ENCODE measurements at regions not wholly inside any gene's neighbourhood (a gene's known extent, or its start where the extent isn't known, plus 50 kb on each side); places are given as distances from the start of the nearest gene placed in this dataset.

DNA sequence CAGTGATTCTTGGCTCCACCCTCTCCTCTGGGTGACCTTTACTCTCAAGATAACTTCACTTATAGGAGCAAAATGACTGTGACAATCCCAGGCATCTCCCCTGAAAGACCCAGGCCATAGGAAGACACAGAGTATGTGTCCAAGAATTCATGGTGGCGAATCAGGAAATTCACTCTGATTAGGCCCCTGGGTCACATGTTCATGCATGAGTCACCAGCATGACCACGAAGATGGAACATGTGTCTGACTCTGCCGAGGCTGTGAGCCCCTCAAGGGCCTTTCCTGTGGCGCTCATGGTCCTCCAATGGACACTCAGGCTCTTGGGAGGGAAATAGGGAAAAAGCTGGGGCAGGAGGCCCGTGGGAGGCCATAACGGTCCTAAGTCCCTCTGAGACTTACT lies 74.0 kb upstream of the TEX51 start:
- Histone ChIP-seq H3K27ac (no peak overlapping the region), H3K27me3 (no peaks in the 10 kb centered on the region), H3K4me3 (no peak overlapping the region), H3K36me3 (replicated peaks in 1 of 2) (no peaks in the 10 kb centered on the region), H3K4me1 (replicated peaks in 1 of 2) (no peaks in the 10 kb centered on the region), H3K9me3 (replicated peaks in 1 of 3) (no peaks in the 10 kb centered on the region)
- no peak for DNase-seq
- intact Hi-C loops (cut with DNase I) = no loop called here
- TF ChIP-seq, protein P1, sequence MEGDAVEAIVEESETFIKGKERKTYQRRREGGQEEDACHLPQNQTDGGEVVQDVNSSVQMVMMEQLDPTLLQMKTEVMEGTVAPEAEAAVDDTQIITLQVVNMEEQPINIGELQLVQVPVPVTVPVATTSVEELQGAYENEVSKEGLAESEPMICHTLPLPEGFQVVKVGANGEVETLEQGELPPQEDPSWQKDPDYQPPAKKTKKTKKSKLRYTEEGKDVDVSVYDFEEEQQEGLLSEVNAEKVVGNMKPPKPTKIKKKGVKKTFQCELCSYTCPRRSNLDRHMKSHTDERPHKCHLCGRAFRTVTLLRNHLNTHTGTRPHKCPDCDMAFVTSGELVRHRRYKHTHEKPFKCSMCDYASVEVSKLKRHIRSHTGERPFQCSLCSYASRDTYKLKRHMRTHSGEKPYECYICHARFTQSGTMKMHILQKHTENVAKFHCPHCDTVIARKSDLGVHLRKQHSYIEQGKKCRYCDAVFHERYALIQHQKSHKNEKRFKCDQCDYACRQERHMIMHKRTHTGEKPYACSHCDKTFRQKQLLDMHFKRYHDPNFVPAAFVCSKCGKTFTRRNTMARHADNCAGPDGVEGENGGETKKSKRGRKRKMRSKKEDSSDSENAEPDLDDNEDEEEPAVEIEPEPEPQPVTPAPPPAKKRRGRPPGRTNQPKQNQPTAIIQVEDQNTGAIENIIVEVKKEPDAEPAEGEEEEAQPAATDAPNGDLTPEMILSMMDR (IDR thresholded peaks at IDR 0.05) = no peak
- no peak for TF ChIP-seq POLR2A (IDR thresholded peaks at IDR 0.05)
- WGBS, 4 donors = 69 to 77% (median 74%) methylated on average over 6 of the region's 6 CpGs

DNA sequence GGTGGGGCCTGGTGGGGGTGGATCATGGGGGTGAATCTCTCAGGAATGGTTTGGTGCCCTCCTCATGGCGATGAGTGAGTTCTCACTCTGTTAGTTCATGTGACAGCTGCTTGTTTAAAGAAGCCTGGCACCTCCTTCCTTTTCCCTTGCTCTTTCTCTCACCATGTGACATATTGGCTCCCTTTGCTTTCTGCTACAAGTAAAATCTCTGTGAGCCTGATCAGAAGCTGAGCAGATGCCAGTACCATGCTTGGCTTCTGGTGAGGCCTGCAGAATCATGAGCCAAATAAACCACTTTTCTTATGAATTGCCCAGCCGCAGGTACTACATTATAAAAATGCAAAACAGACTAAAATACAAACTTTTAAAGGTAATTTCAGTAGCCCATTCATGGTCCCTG lies 73.4 kb upstream of the TEX51 start:
- intact Hi-C loops (cut with DNase I) = no loop called here
- TF ChIP-seq, protein P1 (IDR thresholded peaks at IDR 0.05) = no peak
- TF ChIP-seq POLR2A (IDR thresholded peaks at IDR 0.05) = no peak
- no peak for DNase-seq
- no peaks in the 10 kb centered on the region for H3K27me3 ChIP-seq
- no peaks in the 10 kb centered on the region for H3K36me3 ChIP-seq (replicated peaks in 1 of 2)
- whole genome bisulfite sequencing, 4 donors = 72 to 96% (median 87%) methylated on average over 2 of the region's 2 CpGs
- no peaks in the 10 kb centered on the region for H3K9me3 ChIP-seq (replicated peaks in 1 of 3)
- no peak overlapping the region for H3K27ac ChIP-seq
- no peaks in the 10 kb centered on the region for H3K4me1 ChIP-seq (replicated peaks in 1 of 2)
- H3K4me3 ChIP-seq = no peak overlapping the region

DNA sequence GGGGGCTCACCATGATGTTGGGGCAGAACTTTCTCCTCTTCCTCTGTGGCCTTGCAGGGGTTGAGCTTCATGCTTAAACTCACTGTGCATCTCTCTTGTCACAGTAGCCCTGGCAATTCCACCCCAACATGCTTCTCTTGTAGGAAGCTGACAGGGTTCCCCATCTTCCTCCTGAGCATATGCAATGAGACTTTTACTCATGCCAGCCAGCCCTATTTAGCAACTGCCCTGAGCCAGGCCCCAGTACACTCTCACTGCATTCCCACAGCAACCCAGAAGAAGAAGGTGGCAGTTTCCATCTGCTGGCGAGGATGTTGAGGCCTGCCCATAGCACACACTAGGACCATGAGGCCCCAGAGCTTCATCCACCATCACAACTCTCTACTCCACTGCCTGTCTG lies 72.2 kb upstream of the TEX51 start:
- Histone ChIP-seq H3K36me3 (replicated peaks in 1 of 2) (no peaks in the 10 kb centered on the region), H3K9me3 (replicated peaks in 1 of 3) (no peaks in the 10 kb centered on the region), H3K4me3 (no peak overlapping the region), H3K27me3 (no peaks in the 10 kb centered on the region), H3K27ac (no peak overlapping the region), H3K4me1 (replicated peaks in 1 of 2) (no peaks in the 10 kb centered on the region)
- intact Hi-C loops (cut with DNase I) = no loop called here
- no peak for DNase-seq
- TF ChIP-seq, protein P1 (IDR thresholded peaks at IDR 0.05) = no peak
- no peak for TF ChIP-seq POLR2A (IDR thresholded peaks at IDR 0.05)
- WGBS, 4 donors = 75 to 100% (median 86%) methylated on average over 1 of the region's 1 CpG

DNA sequence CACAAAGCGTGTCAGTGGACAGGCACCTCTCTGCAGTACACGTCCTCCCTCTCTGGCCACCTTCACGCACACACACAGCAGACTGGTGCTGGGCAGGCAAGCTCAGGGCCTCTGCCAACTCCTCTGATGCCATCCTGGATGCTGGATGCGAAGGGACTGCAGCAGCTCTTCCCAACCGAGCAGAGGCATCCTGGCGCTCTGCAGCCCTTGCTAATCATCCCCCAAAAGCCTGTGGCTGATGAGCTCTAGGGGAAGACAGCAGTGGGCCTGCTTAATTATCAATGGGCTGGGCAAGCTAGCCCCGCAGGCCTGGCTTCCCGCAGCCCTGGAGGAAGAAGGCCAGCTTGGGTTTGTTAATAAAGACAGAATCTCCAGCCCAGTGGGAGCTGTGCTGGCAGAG lies 71.3 kb upstream of the TEX51 start:
- no peak for TF ChIP-seq POLR2A (IDR thresholded peaks at IDR 0.05)
- TF ChIP-seq, protein P1 (IDR thresholded peaks at IDR 0.05) = no peak
- Histone ChIP-seq H3K4me1 (replicated peaks in 1 of 2) (no peaks in the 10 kb centered on the region), H3K4me3 (no peak overlapping the region), H3K9me3 (replicated peaks in 1 of 3) (no peaks in the 10 kb centered on the region), H3K36me3 (replicated peaks in 1 of 2) (no peaks in the 10 kb centered on the region), H3K27ac (no peak overlapping the region), H3K27me3 (no peaks in the 10 kb centered on the region)
- 47 to 81% (median 77%) methylated on average over 4 to 8 of the region's 8 CpGs for WGBS, 4 donors
- DNase-seq = no peak
- intact Hi-C loops (cut with DNase I) = no loop called here

Measured in adrenal gland (tissue), 9 donors.